Gastroesophageal sphincter (tissue), 4 donors: ENCODE measurements at regions not wholly inside any gene's neighbourhood (a gene's known extent, or its start where the extent isn't known, plus 50 kb on each side); places are given as distances from the start of the nearest gene placed in this dataset.
"Not testable (repeated sequence)": the region's sequence is repeated elsewhere in the genome, so short reads cannot be mapped to it uniquely, and the experiment has no call there.

ENCODE experiments used
- ATAC-seq: fragments of 150-250 bp; one replicate; pipeline ENCODE4 v1.9.1; 2016; ENCODE audit warnings: mild to moderate bottlenecking, moderate library complexity
- H3K27ac ChIP-seq, 4 donors: fragments of 200-600 bp; sonication (generic) in 3 of 4; 1 replicate in 3 of 4; 2 replicates in 1 of 4; pipeline ENCODE4 v1.5.1; 2016 to 2019
- H3K27me3 ChIP-seq: fragments of 200-600 bp; sonication (generic); one replicate; pipeline ENCODE4 v1.5.1; 2019
- H3K36me3 ChIP-seq, 2 donors: fragments of 200-600 bp; sonication (generic); one replicate each; pipeline ENCODE4 v1.5.1; 2019; ENCODE audit warnings: control low read depth in 1 of 2
- H3K4me1 ChIP-seq, 3 donors: fragments of 200-600 bp; sonication (generic); 1 replicate in 2 of 3; 2 replicates in 1 of 3; pipeline ENCODE4 v1.5.1; 2016 to 2019; ENCODE audit warnings: control low read depth in 2 of 3
- H3K4me3 ChIP-seq, 2 donors: fragments of 200-600 bp; sonication (generic); one replicate each; pipeline ENCODE4 v1.5.1; 2019; ENCODE audit warnings: mild to moderate bottlenecking in 1 of 2, moderate library complexity in 1 of 2
- H3K9me3 ChIP-seq, 3 donors: fragments of 200-600 bp; sonication (generic); one replicate each; pipeline ENCODE4 v1.5.1; 2017 to 2019; ENCODE audit warnings: control low read depth in 2 of 3
- CTCF ChIP-seq, 4 experiments: fragments of 200-600 bp in 2 of 4; fragments of 450-650 bp in 2 of 4; sonication (generic) in 1 of 4; IDR thresholded peaks; one replicate each; pipeline ENCODE4 v1.5.1; 2017 to 2019; ENCODE audit warnings: antibody characterized with exemption in 4 of 4, mild to moderate bottlenecking in 2 of 4, moderate library complexity in 2 of 4
- EP300 ChIP-seq: sonication (generic); formaldehyde crosslinking; IDR thresholded peaks from one replicate; pipeline ENCODE4 v1.6.1; 2017; ENCODE audit warnings: antibody characterized with exemption, mild to moderate bottlenecking
- POLR2A ChIP-seq, 2 donors: fragments of 450-650 bp; IDR thresholded peaks; one replicate each; pipeline ENCODE4 v1.6.1; 2017; ENCODE audit warnings: antibody characterized with exemption in 2 of 2, mild to moderate bottlenecking in 2 of 2, moderate library complexity in 1 of 2
- POLR2AphosphoS5 ChIP-seq: sonication (generic); formaldehyde crosslinking; IDR thresholded peaks from one replicate; pipeline ENCODE4 v1.6.1; 2017; ENCODE audit warnings: antibody characterized with exemption
- WGBS, 2 donors: methylation state at CpG; one replicate each; pipeline ENCODE4 v1.1.5; 2018; ENCODE audit warnings: low coverage in 1 of 2; 5-methylcytosine and 5-hydroxymethylcytosine counted together

- WGBS, 2 donors = 94% methylated on average over 7 of the region's 7 CpGs; no CpG with 5 or more reads in 1 of the 2 donors
- Histone ChIP-seq H3K9me3 (no peaks in the 10 kb centered on the region), H3K4me3 (no peak overlapping the region), H3K36me3 (no peaks in the 10 kb centered on the region), H3K27ac (no peak overlapping the region), H3K4me1 (peaks cover 0 to 36% (median 9%) of the 10 kb centered on the region in 3 donors), H3K27me3 (no peaks in the 10 kb centered on the region)
- ATAC-seq = no peak
- TF ChIP-seq CTCF (IDR thresholded peaks at IDR 0.05) = no peak
Observed at GRCh38 chr6:21728141-21728540, 134.6 kb downstream of the SOX4 start.

- TF ChIP-seq POLR2AphosphoS5 (no peak), POLR2A (IDR thresholded peaks at IDR 0.05) (no peak), EP300 (no peak), CTCF (IDR thresholded peaks at IDR 0.05) (no peak)
- Histone ChIP-seq H3K27me3 (no peaks in the 10 kb centered on the region), H3K9me3 (no peaks in the 10 kb centered on the region), H3K4me3 (no peak overlapping the region), H3K27ac (peak overlapping the region in 2 of 4 donors; percentile 3 to 50), H3K4me1 (peaks cover 0 to 43% (median 9%) of the 10 kb centered on the region in 3 donors), H3K36me3 (no peaks in the 10 kb centered on the region)
- 62 to 100% methylated on average over 1 to 4 of the region's 4 CpGs for WGBS, 2 donors
- no peak for ATAC-seq
Observed at GRCh38 chr6:21729431-21729830, 135.9 kb downstream of the SOX4 start.

- H3K27ac ChIP-seq = peak overlapping the region in 3 of 4 donors; percentile 9 to 75 (median 74)
Observed at GRCh38 chr6:21730533-21730932, 137.0 kb downstream of the SOX4 start.

GRCh38 chr6:21731411-21732031 is 138.0 kb downstream of the SOX4 start:
- Histone ChIP-seq H3K4me3 (no peak overlapping the region), H3K36me3 (no peaks in the 10 kb centered on the region), H3K4me1 (peaks cover 0 to 51% (median 9%) of the 10 kb centered on the region in 3 donors), H3K9me3 (no peaks in the 10 kb centered on the region), H3K27me3 (no peaks in the 10 kb centered on the region), H3K27ac (peak overlapping the region; percentile 31 to 75 (median 73))
- ATAC-seq = peak; percentile 56
- no peak for TF ChIP-seq CTCF (IDR thresholded peaks at IDR 0.05)
- TF ChIP-seq POLR2AphosphoS5 = peak; percentile 16
- no peak for TF ChIP-seq EP300
- no peak for TF ChIP-seq POLR2A (IDR thresholded peaks at IDR 0.05)
- WGBS, 2 donors = 14 to 32% methylated on average over 5 of the region's 5 CpGs

More at GRCh38 chr6:21730533-21730932, 137.0 kb downstream of the SOX4 start:
- Histone ChIP-seq H3K9me3 (no peaks in the 10 kb centered on the region), H3K4me3 (no peak overlapping the region), H3K36me3 (no peaks in the 10 kb centered on the region), H3K4me1 (peaks cover 0 to 46% (median 9%) of the 10 kb centered on the region in 3 donors), H3K27me3 (no peaks in the 10 kb centered on the region)
- 94 to 96% methylated on average over 8 to 11 of the region's 11 CpGs for WGBS, 2 donors
- ATAC-seq = no peak
- no peak for TF ChIP-seq CTCF (IDR thresholded peaks at IDR 0.05)
- no peak for TF ChIP-seq POLR2AphosphoS5
- TF ChIP-seq POLR2A (IDR thresholded peaks at IDR 0.05) = no peak
- TF ChIP-seq EP300 = no peak

GRCh38 chr6:21732032-21732730 is 138.6 kb downstream of the SOX4 start:
- not testable (repeated sequence) for H3K9me3 ChIP-seq, H3K27me3 ChIP-seq, H3K4me3 ChIP-seq, H3K36me3 ChIP-seq, ATAC-seq
- 80 to 92% methylated on average over 8 to 11 of the region's 14 CpGs for WGBS, 2 donors
- H3K4me1 ChIP-seq = peaks cover 0 to 51% (median 9%) of the 10 kb centered on the region in 3 donors
- peak overlapping the region; percentile 10 to 75 (median 73) for H3K27ac ChIP-seq
